ENCODE measurements at regions not wholly inside any gene's neighbourhood (a gene's known extent, or its start where the extent isn't known, plus 50 kb on each side); places are given as distances from the start of the nearest gene placed in this dataset.

DNA sequence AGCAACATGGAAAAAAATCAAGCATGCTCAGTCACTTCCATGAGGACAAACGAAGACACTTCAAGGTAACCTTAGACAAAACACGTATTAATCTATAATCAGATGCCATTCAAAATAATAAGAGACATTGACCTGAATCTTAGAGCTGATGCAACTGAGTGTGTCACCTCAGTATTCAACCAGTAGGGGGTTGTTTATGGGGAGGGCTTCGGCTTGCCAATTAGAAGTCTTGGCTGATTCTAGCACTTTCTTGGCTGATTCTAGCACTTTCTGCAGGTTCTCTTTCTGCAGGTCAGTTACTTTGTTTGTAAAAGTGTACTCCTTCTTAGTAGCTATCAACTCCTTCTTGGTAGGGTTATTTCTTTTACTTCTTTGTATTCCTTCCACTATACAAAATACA lies 317.6 kb downstream of the ENC1 start:
- TF ChIP-seq, protein P1, sequence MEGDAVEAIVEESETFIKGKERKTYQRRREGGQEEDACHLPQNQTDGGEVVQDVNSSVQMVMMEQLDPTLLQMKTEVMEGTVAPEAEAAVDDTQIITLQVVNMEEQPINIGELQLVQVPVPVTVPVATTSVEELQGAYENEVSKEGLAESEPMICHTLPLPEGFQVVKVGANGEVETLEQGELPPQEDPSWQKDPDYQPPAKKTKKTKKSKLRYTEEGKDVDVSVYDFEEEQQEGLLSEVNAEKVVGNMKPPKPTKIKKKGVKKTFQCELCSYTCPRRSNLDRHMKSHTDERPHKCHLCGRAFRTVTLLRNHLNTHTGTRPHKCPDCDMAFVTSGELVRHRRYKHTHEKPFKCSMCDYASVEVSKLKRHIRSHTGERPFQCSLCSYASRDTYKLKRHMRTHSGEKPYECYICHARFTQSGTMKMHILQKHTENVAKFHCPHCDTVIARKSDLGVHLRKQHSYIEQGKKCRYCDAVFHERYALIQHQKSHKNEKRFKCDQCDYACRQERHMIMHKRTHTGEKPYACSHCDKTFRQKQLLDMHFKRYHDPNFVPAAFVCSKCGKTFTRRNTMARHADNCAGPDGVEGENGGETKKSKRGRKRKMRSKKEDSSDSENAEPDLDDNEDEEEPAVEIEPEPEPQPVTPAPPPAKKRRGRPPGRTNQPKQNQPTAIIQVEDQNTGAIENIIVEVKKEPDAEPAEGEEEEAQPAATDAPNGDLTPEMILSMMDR (IDR thresholded peaks at IDR 0.05; ENCODE audit: control extremely low read depth in 1 of 3, insufficient read depth in 1 of 3, low read depth in 1 of 3, low read length in 3 of 3), result no peak
- TF ChIP-seq ATF3 (IDR thresholded peaks at IDR 0.05; ENCODE audit: insufficient read depth, low read depth, low read length) (no peak), FOSL1 (IDR thresholded peaks at IDR 0.05; ENCODE audit: insufficient read depth, low read depth, low read length) (no peak), POLR2A (IDR thresholded peaks at IDR 0.05; ENCODE audit: control extremely low read depth in 1 of 2, low read depth in 2 of 2, low read length in 2 of 2) (no peak), CBX8 (IDR thresholded peaks at IDR 0.05; ENCODE audit: borderline replicate concordance, low read depth, low read length) (no peak), GTF2F1 (IDR thresholded peaks at IDR 0.05; ENCODE audit: borderline replicate concordance, low read depth, low read length) (no peak), CHD2 (IDR thresholded peaks at IDR 0.05; ENCODE audit: low read length) (no peak), CBX5 (IDR thresholded peaks at IDR 0.05; ENCODE audit: low read depth, low read length) (no peak), CREB1 (IDR thresholded peaks at IDR 0.05) (no peak), CTBP2 (IDR thresholded peaks at IDR 0.05; ENCODE audit: borderline replicate concordance, insufficient read depth, insufficient read length, low read length) (no peak), KDM1A (IDR thresholded peaks at IDR 0.05; ENCODE audit: borderline replicate concordance, low read length) (no peak), SP1 (IDR thresholded peaks at IDR 0.05; ENCODE audit: low read depth, low read length) (no peak)
